Natural killer cell (primary cell): ENCODE measurements at regions not wholly inside any gene's neighbourhood (a gene's known extent, or its start where the extent isn't known, plus 50 kb on each side); places are given as distances from the start of the nearest gene placed in this dataset.
"Not testable (repeated sequence)": the region's sequence is repeated elsewhere in the genome, so short reads cannot be mapped to it uniquely, and the experiment has no call there.

Experiments used
- ATAC-seq, 3 donors: fragments of 150-1000 bp in 2 of 3; fragments of 200-7000 bp in 1 of 3; cut with Tn5 transposase; 1 replicate in 1 of 3; 2 replicates in 2 of 3; pipeline ENCODE4 v1.10.0; 2021; ENCODE audit warnings: mild to moderate bottlenecking in 2 of 3, moderate library complexity in 2 of 3
- DNase-seq, 2 donors: peaks; one replicate each; pipeline versions ENCODE4 v3.0.0 to v3.0.0-alpha.2; 2013 to 2021; ENCODE audit warnings: mixed read lengths in 1 of 2
- H3K27ac ChIP-seq: one replicate; pipeline ENCODE4 v1.5.1; 2013; ENCODE audit warnings: mild to moderate bottlenecking, low read length
- H3K27me3 ChIP-seq: one replicate; pipeline ENCODE4 v1.6.1; 2013; ENCODE audit warnings: low read length; ENCODE audit not compliant: control insufficient read depth, insufficient read depth
- H3K36me3 ChIP-seq: one replicate; pipeline ENCODE4 v1.6.1; 2013; ENCODE audit warnings: low read length; ENCODE audit not compliant: control insufficient read depth, insufficient read depth
- H3K4me1 ChIP-seq: one replicate; pipeline ENCODE4 v1.6.1; 2013; ENCODE audit warnings: low read length; ENCODE audit not compliant: control insufficient read depth, insufficient read depth
- H3K4me3 ChIP-seq: one replicate; pipeline ENCODE4 v1.5.1; 2013; ENCODE audit warnings: low read length
- H3K9me3 ChIP-seq: one replicate; pipeline ENCODE4 v1.6.1; 2013; ENCODE audit warnings: low read length; ENCODE audit not compliant: control insufficient read depth, insufficient read depth
- H3K27ac Mint-ChIP-seq, 2 donors: one replicate each; pipeline ENCODE4 v1.8.0; 2022; ENCODE audit warnings: mild to moderate bottlenecking in 2 of 2, mixed read lengths in 2 of 2, moderate library complexity in 1 of 2
- H3K27me3 Mint-ChIP-seq, 2 donors: one replicate each; pipeline ENCODE4 v1.8.0; 2022; ENCODE audit warnings: low read depth in 2 of 2, mixed read lengths in 2 of 2
- H3K36me3 Mint-ChIP-seq: one replicate; pipeline ENCODE4 v1.8.0; 2022; ENCODE audit warnings: mixed read lengths
- H3K4me1 Mint-ChIP-seq, 2 donors: one replicate each; pipeline ENCODE4 v1.8.0; 2022; ENCODE audit warnings: mixed read lengths in 2 of 2
- H3K4me3 Mint-ChIP-seq: one replicate; pipeline ENCODE4 v1.8.0; 2022; ENCODE audit warnings: mild to moderate bottlenecking, moderate library complexity, mixed read lengths
- H3K9me3 Mint-ChIP-seq, 2 donors: one replicate each; pipeline ENCODE4 v1.8.0; 2022; ENCODE audit warnings: mixed read lengths in 2 of 2
- WGBS: methylation state at CpG from one replicate; pipeline ENCODE4 v1.1.7; 2013; ENCODE audit warnings: missing lambda C conversion rate; ENCODE audit not compliant: insufficient coverage; 5-methylcytosine and 5-hydroxymethylcytosine counted together
- intact Hi-C: fragments of 100-400 bp; cut with micrococcal nuclease; formaldehyde crosslinking; loops from one replicate; pipeline ENCODE4 v1.14.2; 2022
- TF ChIP-seq, protein P1 (sequence below): fragments of 200-600 bp; IDR thresholded peaks from one replicate; pipeline ENCODE4 v1.8.0; 2022; ENCODE audit warnings: antibody characterized with exemption

DNA sequence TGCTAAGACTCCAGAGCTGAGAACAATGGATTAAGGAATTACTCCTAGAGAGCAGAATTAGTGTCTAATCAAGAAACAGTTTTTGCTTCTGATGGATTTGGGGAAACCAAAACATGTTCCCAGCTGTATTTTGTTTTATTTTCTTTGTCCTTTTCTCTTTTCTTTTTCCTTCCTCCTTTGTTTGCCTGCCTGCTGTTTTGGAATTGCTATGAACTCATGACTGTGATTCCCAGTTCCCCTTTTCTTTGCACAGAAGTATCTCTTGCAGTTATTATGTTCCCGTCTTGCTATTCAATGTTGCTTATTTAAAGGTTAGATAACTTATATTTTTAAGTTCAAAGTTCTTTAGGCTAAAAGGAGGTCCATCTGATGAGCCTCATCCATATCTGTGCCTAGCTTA, 77.0 kb upstream of the GBE1 start:
- no peaks in the 10 kb centered on the region for H3K27me3 ChIP-seq
- ATAC-seq = no peak
- Mint-ChIP-seq H3K27me3 (peaks cover 0 to 2% of the 10 kb centered on the region in 2 donors), H3K4me3 (no peak overlapping the region), H3K36me3 (no peaks in the 10 kb centered on the region), H3K4me1 (no peaks in the 10 kb centered on the region), H3K27ac (no peak overlapping the region), H3K9me3 (peaks cover 0 to 4% of the 10 kb centered on the region in 2 donors)
- intact Hi-C loops = no loop called here
- H3K4me1 ChIP-seq = no peaks in the 10 kb centered on the region
- H3K36me3 ChIP-seq = no peaks in the 10 kb centered on the region
- H3K27ac ChIP-seq = no peak overlapping the region
- WGBS = 80% methylated on average over 1 of the region's 1 CpG
- TF ChIP-seq, protein P1, sequence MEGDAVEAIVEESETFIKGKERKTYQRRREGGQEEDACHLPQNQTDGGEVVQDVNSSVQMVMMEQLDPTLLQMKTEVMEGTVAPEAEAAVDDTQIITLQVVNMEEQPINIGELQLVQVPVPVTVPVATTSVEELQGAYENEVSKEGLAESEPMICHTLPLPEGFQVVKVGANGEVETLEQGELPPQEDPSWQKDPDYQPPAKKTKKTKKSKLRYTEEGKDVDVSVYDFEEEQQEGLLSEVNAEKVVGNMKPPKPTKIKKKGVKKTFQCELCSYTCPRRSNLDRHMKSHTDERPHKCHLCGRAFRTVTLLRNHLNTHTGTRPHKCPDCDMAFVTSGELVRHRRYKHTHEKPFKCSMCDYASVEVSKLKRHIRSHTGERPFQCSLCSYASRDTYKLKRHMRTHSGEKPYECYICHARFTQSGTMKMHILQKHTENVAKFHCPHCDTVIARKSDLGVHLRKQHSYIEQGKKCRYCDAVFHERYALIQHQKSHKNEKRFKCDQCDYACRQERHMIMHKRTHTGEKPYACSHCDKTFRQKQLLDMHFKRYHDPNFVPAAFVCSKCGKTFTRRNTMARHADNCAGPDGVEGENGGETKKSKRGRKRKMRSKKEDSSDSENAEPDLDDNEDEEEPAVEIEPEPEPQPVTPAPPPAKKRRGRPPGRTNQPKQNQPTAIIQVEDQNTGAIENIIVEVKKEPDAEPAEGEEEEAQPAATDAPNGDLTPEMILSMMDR = no peak
- DNase-seq = no peak
- H3K9me3 ChIP-seq = no peaks in the 10 kb centered on the region
- no peak overlapping the region for H3K4me3 ChIP-seq

- Mint-ChIP-seq H3K9me3 (peaks cover 2 to 4% of the 10 kb centered on the region in 2 donors), H3K36me3 (no peaks in the 10 kb centered on the region), H3K27me3 (peaks cover 0 to 2% of the 10 kb centered on the region in 2 donors), H3K4me1 (no peaks in the 10 kb centered on the region), H3K4me3 (no peak overlapping the region), H3K27ac (no peak overlapping the region)
- TF ChIP-seq, protein P1 = no peak
- Histone ChIP-seq H3K36me3 (no peaks in the 10 kb centered on the region), H3K9me3 (no peaks in the 10 kb centered on the region), H3K27ac (no peak overlapping the region), H3K27me3 (no peaks in the 10 kb centered on the region), H3K4me1 (no peaks in the 10 kb centered on the region), H3K4me3 (no peak overlapping the region)
- ATAC-seq (no peak), DNase-seq (no peak)
- 98% methylated on average over 5 of the region's 6 CpGs for WGBS
- intact Hi-C loops = no loop called here
These were observed 75.7 kb upstream of the GBE1 start for GRCh38 chr3:81837071-81837593.

GRCh38 chr3:81829937-81830336, 68.5 kb upstream of the GBE1 start:
- H3K4me1 ChIP-seq = no peaks in the 10 kb centered on the region
- no peak overlapping the region for H3K27ac ChIP-seq
- no peaks in the 10 kb centered on the region for H3K36me3 Mint-ChIP-seq
- intact Hi-C loops = no loop called here
- H3K4me1 Mint-ChIP-seq = no peaks in the 10 kb centered on the region
- no peaks in the 10 kb centered on the region for H3K9me3 ChIP-seq
- H3K27me3 Mint-ChIP-seq = peaks cover 0 to 3% of the 10 kb centered on the region in 2 donors
- no peak overlapping the region for H3K4me3 Mint-ChIP-seq
- ATAC-seq = no peak
- peaks cover 0 to 2% of the 10 kb centered on the region in 2 donors for H3K9me3 Mint-ChIP-seq
- no peak overlapping the region for H3K27ac Mint-ChIP-seq
- no peak for DNase-seq
- H3K27me3 ChIP-seq = no peaks in the 10 kb centered on the region
- H3K4me3 ChIP-seq = no peak overlapping the region
- H3K36me3 ChIP-seq = no peaks in the 10 kb centered on the region
- TF ChIP-seq, protein P1 = no peak

GRCh38 chr3:81829272-81829671, 67.8 kb upstream of the GBE1 start:
- H3K4me3 ChIP-seq, H3K9me3 ChIP-seq, H3K9me3 Mint-ChIP-seq, H3K36me3 Mint-ChIP-seq, H3K4me1 ChIP-seq, H3K36me3 ChIP-seq, DNase-seq, H3K27me3 ChIP-seq, H3K27ac ChIP-seq, H3K27ac Mint-ChIP-seq, intact Hi-C loops, H3K27me3 Mint-ChIP-seq, H3K4me1 Mint-ChIP-seq, H3K4me3 Mint-ChIP-seq, ATAC-seq: not testable (repeated sequence)
- 90% methylated on average over 5 of the region's 5 CpGs for WGBS
